DND-41 (cell line): ENCODE measurements at regions not wholly inside any gene's neighbourhood (a gene's known extent, or its start where the extent isn't known, plus 50 kb on each side); places are given as distances from the start of the nearest gene placed in this dataset.
"Not testable (repeated sequence)": the region's sequence is repeated elsewhere in the genome, so short reads cannot be mapped to it uniquely, and the experiment has no call there.

Source experiments
- ATAC-seq: fragments of 200-7000 bp; cut with Tn5 transposase; 3 replicates; pipeline ENCODE4 v1.9.1; 2021; ENCODE audit warnings: low read depth; ENCODE audit not compliant: insufficient read depth
- DNase-seq: peaks from one replicate; pipeline ENCODE4 v3.0.0-alpha.2; 2020
- H2AFZ ChIP-seq: 2 replicates; pipeline ENCODE4 v1.6.0; 2012; ENCODE audit warnings: low read depth, low read length
- H3K27ac ChIP-seq: 2 replicates; pipeline ENCODE4 v1.5.1; 2012; ENCODE audit warnings: low read length, inconsistent platforms
- H3K27me3 ChIP-seq: fragments of 200-600 bp; sonication (generic); 2 replicates; pipeline ENCODE4 v1.6.0; 2012; ENCODE audit warnings: low read length, mild to moderate bottlenecking, inconsistent platforms; ENCODE audit not compliant: insufficient read depth, poor library complexity
- H3K36me3 ChIP-seq: 2 replicates; pipeline ENCODE4 v1.5.1; 2012; ENCODE audit warnings: low read length, inconsistent platforms; ENCODE audit not compliant: insufficient read depth
- H3K4me1 ChIP-seq: 2 replicates; pipeline ENCODE4 v1.5.1; 2012; ENCODE audit warnings: mild to moderate bottlenecking, low read length; ENCODE audit not compliant: insufficient read depth
- H3K4me2 ChIP-seq: 2 replicates; pipeline ENCODE4 v1.6.0; 2012; ENCODE audit warnings: mild to moderate bottlenecking, moderate library complexity, low read length, inconsistent platforms; ENCODE audit not compliant: insufficient read depth
- H3K4me3 ChIP-seq, 2 experiments: fragments of 200-600 bp in 1 of 2; shearing (Covaris generic) in 1 of 2; 2 replicates each; pipeline ENCODE4 v1.5.1; 2012 to 2016; ENCODE audit warnings: inconsistent platforms in 2 of 2, low read length in 2 of 2, mild to moderate bottlenecking in 2 of 2, low read depth in 1 of 2, moderate library complexity in 1 of 2
- H3K79me2 ChIP-seq: 2 replicates; pipeline ENCODE4 v1.6.0; 2012; ENCODE audit warnings: low read length, inconsistent platforms; ENCODE audit not compliant: insufficient read depth
- H3K9ac ChIP-seq: 2 replicates; pipeline ENCODE4 v1.6.0; 2012; ENCODE audit warnings: low read depth, mild to moderate bottlenecking, inconsistent platforms, low read length, moderate library complexity
- H3K9me3 ChIP-seq: 2 replicates; pipeline ENCODE4 v1.5.1; 2012; ENCODE audit warnings: low read length, moderate library complexity, mild to moderate bottlenecking, inconsistent platforms; ENCODE audit not compliant: insufficient read depth, severe bottlenecking
- H4K20me1 ChIP-seq: 2 replicates; pipeline ENCODE4 v1.6.0; 2012; ENCODE audit warnings: low read length; ENCODE audit not compliant: insufficient read depth

DNA sequence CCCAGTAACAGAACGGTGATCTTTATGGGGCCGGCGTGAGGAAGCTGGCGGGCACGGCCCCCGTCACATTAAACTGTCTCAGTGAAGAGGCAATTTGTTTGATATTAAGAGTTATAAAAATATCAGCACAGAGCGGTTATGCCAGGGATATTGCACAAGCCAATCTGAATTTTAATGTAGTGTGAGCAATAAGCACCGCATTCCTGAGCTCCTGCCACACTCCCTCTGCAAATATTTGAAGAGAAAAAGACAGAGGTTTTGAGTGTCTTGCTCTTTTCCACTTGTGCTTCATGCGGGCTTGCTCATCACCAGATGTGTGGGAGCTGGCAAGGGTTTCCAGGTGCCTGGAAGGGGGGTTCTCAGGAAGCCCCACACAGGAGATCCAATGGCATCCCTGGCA lies 50.3 kb upstream of the PAX8 start:
- H3K9me3 ChIP-seq, H3K4me3 ChIP-seq, H3K27me3 ChIP-seq, H3K9ac ChIP-seq, ATAC-seq, H3K4me2 ChIP-seq, H2AFZ ChIP-seq, H4K20me1 ChIP-seq, H3K36me3 ChIP-seq, H3K79me2 ChIP-seq, H3K27ac ChIP-seq, DNase-seq: not testable (repeated sequence)
- peaks cover 12% of the 10 kb centered on the region for H3K4me1 ChIP-seq

DNA sequence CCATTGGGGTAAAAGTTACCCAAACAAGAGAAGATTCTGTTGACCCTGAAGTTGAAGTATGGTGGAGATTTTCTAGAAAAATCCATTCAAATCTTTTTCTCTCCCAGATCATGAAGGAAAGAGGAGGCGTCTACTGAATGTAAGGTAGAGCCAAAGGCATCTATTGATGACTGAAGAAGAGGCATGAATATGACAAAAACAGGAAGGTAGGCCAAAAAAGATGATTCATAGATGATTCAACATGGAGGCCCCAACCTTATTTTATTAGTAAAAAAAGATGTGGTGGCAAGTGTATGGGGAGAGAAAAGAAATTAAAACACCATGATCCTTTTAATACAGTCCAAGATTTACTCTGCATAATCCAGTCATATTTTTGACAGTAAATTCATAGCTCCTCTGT lies 49.9 kb upstream of the PAX8 start:
- H3K27ac ChIP-seq, H3K36me3 ChIP-seq, H3K4me2 ChIP-seq, DNase-seq, H3K9ac ChIP-seq, H3K4me3 ChIP-seq, ATAC-seq, H4K20me1 ChIP-seq, H2AFZ ChIP-seq, H3K27me3 ChIP-seq, H3K79me2 ChIP-seq, H3K9me3 ChIP-seq: not testable (repeated sequence)
- peaks cover 12% of the 10 kb centered on the region for H3K4me1 ChIP-seq
